ENCODE measurements at regions not wholly inside any gene's neighbourhood (a gene's known extent, or its start where the extent isn't known, plus 50 kb on each side); places are given as distances from the start of the nearest gene placed in this dataset.

GRCh38 chr14:71311061-71311460 is 403.8 kb downstream of the PCNX1 start:
- Histone ChIP-seq H3K4me3 (replicated peaks; ENCODE audit: insufficient read depth, low read length) (no peak overlapping the region), H3K27me3 (ENCODE audit: insufficient read depth, poor library complexity, severe bottlenecking) (no peaks in the 10 kb centered on the region), H3K27ac (replicated peaks) (no peak overlapping the region)
- no peak for DNase-seq (ENCODE audit: low read depth in 1 of 2, low spot score in 1 of 2)
- no peak for TF ChIP-seq GABPA (IDR thresholded peaks at IDR 0.05; ENCODE audit: low read depth)
- no peak for TF ChIP-seq REST (IDR thresholded peaks at IDR 0.05; ENCODE audit: insufficient replicate concordance, low read depth)
- TF ChIP-seq CTCF (IDR thresholded peaks at IDR 0.05; ENCODE audit: insufficient read depth, low read length): no peak
- TF ChIP-seq SPI1 (IDR thresholded peaks at IDR 0.05; ENCODE audit: borderline replicate concordance, low read depth): no peak
- no peak for TF ChIP-seq POLR2AphosphoS5 (IDR thresholded peaks at IDR 0.05; ENCODE audit: low read depth)

- no peak for DNase-seq (ENCODE audit: low read depth in 1 of 2, low spot score in 1 of 2)
- no peaks in the 10 kb centered on the region for H3K27me3 ChIP-seq (ENCODE audit: insufficient read depth, poor library complexity, severe bottlenecking)
- no peak overlapping the region for H3K27ac ChIP-seq (replicated peaks)
- H3K4me3 ChIP-seq (replicated peaks; ENCODE audit: insufficient read depth, low read length): no peak overlapping the region
- TF ChIP-seq GABPA (IDR thresholded peaks at IDR 0.05; ENCODE audit: low read depth) (no peak), POLR2AphosphoS5 (IDR thresholded peaks at IDR 0.05; ENCODE audit: low read depth) (no peak), REST (IDR thresholded peaks at IDR 0.05; ENCODE audit: insufficient replicate concordance, low read depth) (no peak), CTCF (IDR thresholded peaks at IDR 0.05; ENCODE audit: insufficient read depth, low read length) (no peak), SPI1 (IDR thresholded peaks at IDR 0.05; ENCODE audit: borderline replicate concordance, low read depth) (no peak)
Measured at GRCh38 chr14:71314717-71315116, 407.5 kb downstream of the PCNX1 start.

- Histone ChIP-seq H3K27me3 (ENCODE audit: insufficient read depth, poor library complexity, severe bottlenecking) (no peaks in the 10 kb centered on the region), H3K4me3 (replicated peaks; ENCODE audit: insufficient read depth, low read length) (no peak overlapping the region), H3K27ac (replicated peaks) (no peak overlapping the region)
- no peak for TF ChIP-seq SPI1 (IDR thresholded peaks at IDR 0.05; ENCODE audit: borderline replicate concordance, low read depth)
- no peak for TF ChIP-seq GABPA (IDR thresholded peaks at IDR 0.05; ENCODE audit: low read depth)
- no peak for TF ChIP-seq CTCF (IDR thresholded peaks at IDR 0.05; ENCODE audit: insufficient read depth, low read length)
- TF ChIP-seq REST (IDR thresholded peaks at IDR 0.05; ENCODE audit: insufficient replicate concordance, low read depth): no peak
- TF ChIP-seq POLR2AphosphoS5 (IDR thresholded peaks at IDR 0.05; ENCODE audit: low read depth): no peak
- DNase-seq (ENCODE audit: low read depth in 1 of 2, low spot score in 1 of 2): no peak
Measured at GRCh38 chr14:71317385-71318096, 410.3 kb downstream of the PCNX1 start.
